HG02623 (cell line): ENCODE measurements at regions not wholly inside any gene's neighbourhood (a gene's known extent, or its start where the extent isn't known, plus 50 kb on each side); places are given as distances from the start of the nearest gene placed in this dataset.
A peak's percentile ranks its signal among the peaks of the same experiment; 100 is the strongest.

ENCODE experiments used
- ATAC-seq: cut with Tn5 transposase; IDR thresholded peaks from one replicate; pipeline ENCODE4 v1.9.1; 2021; ENCODE audit warnings: moderate library complexity; ENCODE audit not compliant: unreplicated experiment

GRCh38 chr7:109121599-109122300 is 552.1 kb downstream of the DNAJB9 start:
- no peak for ATAC-seq

- ATAC-seq, result no peak
Observed at GRCh38 chr7:109125001-109125400, 555.3 kb downstream of the DNAJB9 start.

GRCh38 chr7:109126404-109127050 is 556.9 kb downstream of the DNAJB9 start:
- ATAC-seq, result no peak

GRCh38 chr7:109127145-109127544 is 557.5 kb downstream of the DNAJB9 start:
- ATAC-seq, result no peak

- ATAC-seq, result no peak
Observed at GRCh38 chr7:109131141-109131540, 561.5 kb downstream of the DNAJB9 start.

GRCh38 chr7:109136893-109137292 is 567.2 kb downstream of the DNAJB9 start:
- no peak for ATAC-seq

GRCh38 chr7:109154748-109155147 is 585.1 kb downstream of the DNAJB9 start:
- ATAC-seq, result no peak

- ATAC-seq, result no peak
Observed at GRCh38 chr7:109158246-109158645, 588.6 kb downstream of the DNAJB9 start.

- no peak for ATAC-seq
Observed at GRCh38 chr7:109176661-109177060, 607.0 kb downstream of the DNAJB9 start.

- no peak for ATAC-seq
Observed at GRCh38 chr7:109178342-109178741, 608.7 kb downstream of the DNAJB9 start.

- ATAC-seq, result no peak
Observed at GRCh38 chr7:109179601-109180000, 609.9 kb downstream of the DNAJB9 start.

GRCh38 chr7:109190766-109191398 is 621.2 kb downstream of the DNAJB9 start:
- no peak for ATAC-seq

- ATAC-seq, result peak; percentile 65
Observed at GRCh38 chr7:109206196-109206595, 636.5 kb downstream of the DNAJB9 start.

GRCh38 chr7:109213081-109213480 is 643.4 kb downstream of the DNAJB9 start:
- no peak for ATAC-seq

- no peak for ATAC-seq
Observed at GRCh38 chr7:109215341-109215740, 645.7 kb downstream of the DNAJB9 start.

GRCh38 chr7:109224100-109224499 is 654.4 kb downstream of the DNAJB9 start:
- ATAC-seq, result no peak

GRCh38 chr7:109226699-109227098 is 657.0 kb downstream of the DNAJB9 start:
- ATAC-seq, result no peak

GRCh38 chr7:109235316-109235715 is 665.6 kb downstream of the DNAJB9 start:
- peak; percentile 69 for ATAC-seq

- ATAC-seq, result no peak
Observed at GRCh38 chr7:109246330-109247077, 676.8 kb downstream of the DNAJB9 start.

- ATAC-seq, result no peak
Observed at GRCh38 chr7:109256762-109257560, 687.3 kb downstream of the DNAJB9 start.

GRCh38 chr7:109259151-109259550 is 689.5 kb downstream of the DNAJB9 start:
- peak; percentile 73 for ATAC-seq
